Adrenal gland (tissue), 9 donors: ENCODE measurements at regions not wholly inside any gene's neighbourhood (a gene's known extent, or its start where the extent isn't known, plus 50 kb on each side); places are given as distances from the start of the nearest gene placed in this dataset.

ENCODE experiments used
- DNase-seq, 7 donors: peaks; one replicate each; pipeline ENCODE4 v3.0.0-alpha.2; 2019 to 2020
- H3K27ac ChIP-seq, 5 donors: fragments of 200-600 bp; sonication (generic) in 4 of 5; 1 replicate in 3 of 5; 2 replicates in 2 of 5; pipeline versions ENCODE4 v1.5.1 to v1.8.0; 2016 to 2020; ENCODE audit warnings: mild to moderate bottlenecking in 1 of 5
- H3K27me3 ChIP-seq: fragments of 200-600 bp; 2 replicates; pipeline ENCODE4 v1.8.0; 2021
- H3K36me3 ChIP-seq, 2 donors: fragments of 200-600 bp; replicated peaks in 1 of 2; 1 replicate in 1 of 2; 2 replicates in 1 of 2; pipeline versions ENCODE4 v1.5.1 to v1.8.0; 2018 to 2022
- H3K4me1 ChIP-seq, 2 donors: fragments of 200-600 bp; replicated peaks in 1 of 2; 1 replicate in 1 of 2; 2 replicates in 1 of 2; pipeline versions ENCODE4 v1.5.1 to v1.8.0; 2018 to 2021
- H3K4me3 ChIP-seq, 4 donors: fragments of 200-600 bp; sonication (generic) in 3 of 4; one replicate each; pipeline ENCODE4 v1.5.1; 2016 to 2018
- H3K9me3 ChIP-seq, 3 donors: fragments of 200-600 bp; sonication (generic) in 1 of 3; replicated peaks in 1 of 3; 1 replicate in 2 of 3; 2 replicates in 1 of 3; pipeline versions ENCODE4 v1.5.1 to v1.8.0; 2016 to 2021
- POLR2A ChIP-seq, 2 donors: fragments of 450-650 bp; IDR thresholded peaks; one replicate each; pipeline ENCODE4 v1.6.1; 2017; ENCODE audit warnings: antibody characterized with exemption in 2 of 2, mild to moderate bottlenecking in 2 of 2, moderate library complexity in 1 of 2
- WGBS, 4 donors: extraction: QIAGEN DNeasy Blood & Tissue Kit in 2 of 4; methylation state at CpG; one replicate each; pipeline versions ENCODE4 v1.1.5 to v1.1.7; 2013 to 2017; 5-methylcytosine and 5-hydroxymethylcytosine counted together
- intact Hi-C, 2 donors: fragments of 100-400 bp; cut with DNase I; formaldehyde crosslinking; loops; one replicate each; pipeline versions ENCODE4 v1.14.1 to v1.15.0; 2022 to 2023
- TF ChIP-seq, protein P1 (sequence below), 6 experiments: fragments of 450-650 bp in 4 of 6; fragments of 200-600 bp in 2 of 6; sonication (generic) in 1 of 6; IDR thresholded peaks; 1 replicate in 5 of 6; 2 replicates in 1 of 6; pipeline versions ENCODE4 v1.5.1 to v1.8.0; 2016 to 2021; ENCODE audit warnings: antibody characterized with exemption in 6 of 6, mild to moderate bottlenecking in 2 of 6, moderate library complexity in 1 of 6
- donor health status: healthy with polysubstance abuse.
- donor health status: Bipolar disorder and iron deficiency.
- donor health status: DM: yes; HTN: yes; CAD: no.
- donor health status: DM: no; HTN: no; CAD: no.
- donor health status: DM: no; HTN: no; CAD: no.

- H3K9me3 ChIP-seq: no peaks in the 10 kb centered on the region
- no peak for DNase-seq
- H3K36me3 ChIP-seq: no peaks in the 10 kb centered on the region
- no peaks in the 10 kb centered on the region for H3K4me1 ChIP-seq
- H3K27ac ChIP-seq: no peak overlapping the region
- 61 to 84% (median 68%) methylated on average over 2 to 5 of the region's 5 CpGs for WGBS, 4 donors
- no peak overlapping the region for H3K4me3 ChIP-seq
- intact Hi-C loops: no loop called here
- TF ChIP-seq POLR2A (IDR thresholded peaks at IDR 0.05): no peak
- TF ChIP-seq, protein P1, sequence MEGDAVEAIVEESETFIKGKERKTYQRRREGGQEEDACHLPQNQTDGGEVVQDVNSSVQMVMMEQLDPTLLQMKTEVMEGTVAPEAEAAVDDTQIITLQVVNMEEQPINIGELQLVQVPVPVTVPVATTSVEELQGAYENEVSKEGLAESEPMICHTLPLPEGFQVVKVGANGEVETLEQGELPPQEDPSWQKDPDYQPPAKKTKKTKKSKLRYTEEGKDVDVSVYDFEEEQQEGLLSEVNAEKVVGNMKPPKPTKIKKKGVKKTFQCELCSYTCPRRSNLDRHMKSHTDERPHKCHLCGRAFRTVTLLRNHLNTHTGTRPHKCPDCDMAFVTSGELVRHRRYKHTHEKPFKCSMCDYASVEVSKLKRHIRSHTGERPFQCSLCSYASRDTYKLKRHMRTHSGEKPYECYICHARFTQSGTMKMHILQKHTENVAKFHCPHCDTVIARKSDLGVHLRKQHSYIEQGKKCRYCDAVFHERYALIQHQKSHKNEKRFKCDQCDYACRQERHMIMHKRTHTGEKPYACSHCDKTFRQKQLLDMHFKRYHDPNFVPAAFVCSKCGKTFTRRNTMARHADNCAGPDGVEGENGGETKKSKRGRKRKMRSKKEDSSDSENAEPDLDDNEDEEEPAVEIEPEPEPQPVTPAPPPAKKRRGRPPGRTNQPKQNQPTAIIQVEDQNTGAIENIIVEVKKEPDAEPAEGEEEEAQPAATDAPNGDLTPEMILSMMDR (IDR thresholded peaks at IDR 0.05): no peak
- no peaks in the 10 kb centered on the region for H3K27me3 ChIP-seq
Measured at GRCh38 chr11:119903389-119903788, 174.4 kb upstream of the NECTIN1 start.

- no peak for TF ChIP-seq POLR2A (IDR thresholded peaks at IDR 0.05)
- TF ChIP-seq, protein P1 (IDR thresholded peaks at IDR 0.05): no peak
- DNase-seq: no peak
- 82 to 87% (median 84%) methylated on average over 9 of the region's 9 CpGs for WGBS, 4 donors
- H3K4me1 ChIP-seq: no peaks in the 10 kb centered on the region
- intact Hi-C loops: no loop called here
- H3K9me3 ChIP-seq: no peaks in the 10 kb centered on the region
- H3K27me3 ChIP-seq: no peaks in the 10 kb centered on the region
- no peak overlapping the region for H3K4me3 ChIP-seq
- H3K36me3 ChIP-seq: no peaks in the 10 kb centered on the region
- no peak overlapping the region for H3K27ac ChIP-seq
Measured at GRCh38 chr11:119902656-119903231, 173.7 kb upstream of the NECTIN1 start.

DNA sequence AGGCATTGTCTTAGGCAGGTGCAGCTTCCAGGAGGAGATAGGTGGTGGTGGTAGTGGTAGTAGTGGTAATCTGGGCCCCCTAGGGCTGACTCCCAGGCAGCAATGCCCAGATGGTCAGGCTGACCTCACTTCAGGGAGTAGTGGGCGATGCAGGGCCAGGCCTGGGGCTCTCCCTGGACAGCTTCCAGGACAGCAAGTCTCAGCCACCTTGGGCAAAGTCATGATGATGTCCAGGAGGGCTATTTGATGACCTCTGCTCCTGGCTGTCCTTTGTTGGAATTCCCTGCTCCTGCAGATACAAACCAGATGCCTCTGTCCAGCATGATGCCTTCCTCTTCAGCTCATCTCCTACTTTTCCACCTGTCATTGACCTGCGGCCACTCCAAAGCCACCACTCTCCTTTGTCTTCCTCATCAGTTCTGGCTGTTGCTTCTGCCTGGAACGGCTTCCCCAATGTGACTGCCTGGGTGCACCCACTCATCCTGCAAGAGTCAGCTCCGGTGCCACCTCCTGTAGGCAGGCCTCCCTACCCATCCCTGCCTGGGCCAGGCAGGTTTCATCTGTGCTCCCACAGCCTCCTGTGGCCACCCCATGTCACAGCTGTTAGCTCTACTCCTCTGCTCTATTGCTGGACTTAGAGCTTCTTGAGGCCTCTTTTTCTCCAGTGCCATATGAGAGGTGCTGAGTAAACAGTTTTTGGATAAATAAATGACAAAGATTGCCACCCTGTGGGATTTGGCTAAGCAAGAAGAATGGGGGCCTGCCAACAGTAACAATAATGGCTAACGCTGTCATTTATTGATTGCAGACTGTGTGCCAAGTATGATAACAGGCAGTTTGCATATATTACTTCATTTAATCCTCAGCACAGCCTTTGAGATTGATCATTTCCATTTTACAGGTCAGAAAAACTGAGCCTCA is 172.9 kb upstream of the NECTIN1 start:
- 79 to 89% (median 85%) methylated on average over 4 to 5 of the region's 5 CpGs for WGBS, 4 donors

DNA sequence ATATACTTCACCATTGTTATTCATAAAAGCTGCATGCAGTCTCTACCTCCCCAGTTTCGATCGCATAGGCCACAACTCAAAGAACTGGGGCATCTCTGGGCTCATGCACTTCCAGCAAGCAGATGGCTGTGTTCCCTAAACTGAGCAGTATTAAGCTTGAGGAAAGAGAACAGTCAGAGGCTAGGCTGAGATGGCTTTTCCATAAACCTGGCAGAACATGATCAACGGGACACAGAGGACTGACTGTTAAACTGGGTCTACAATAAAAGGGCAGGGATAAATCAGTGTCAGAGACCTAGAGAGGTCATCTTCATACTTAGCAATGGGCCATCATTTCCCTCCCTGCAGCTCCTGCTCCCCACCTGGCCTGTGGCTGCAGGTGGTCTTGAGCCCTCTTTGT is 171.0 kb upstream of the NECTIN1 start:
- 61 to 93% (median 63%) methylated on average over 3 of the region's 3 CpGs for WGBS, 4 donors
- no peaks in the 10 kb centered on the region for H3K27me3 ChIP-seq
- no peaks in the 10 kb centered on the region for H3K36me3 ChIP-seq
- intact Hi-C loops: no loop called here
- TF ChIP-seq POLR2A (IDR thresholded peaks at IDR 0.05): no peak
- TF ChIP-seq, protein P1 (IDR thresholded peaks at IDR 0.05): no peak
- H3K27ac ChIP-seq: no peak overlapping the region
- no peak for DNase-seq
- no peaks in the 10 kb centered on the region for H3K4me1 ChIP-seq
- H3K9me3 ChIP-seq: no peaks in the 10 kb centered on the region
- no peak overlapping the region for H3K4me3 ChIP-seq

More for the DNA sequence above, 172.9 kb upstream of the NECTIN1 start:
- no peak for DNase-seq
- Histone ChIP-seq H3K9me3 (no peaks in the 10 kb centered on the region), H3K4me1 (no peaks in the 10 kb centered on the region), H3K36me3 (no peaks in the 10 kb centered on the region), H3K4me3 (no peak overlapping the region), H3K27me3 (no peaks in the 10 kb centered on the region), H3K27ac (no peak overlapping the region)
- TF ChIP-seq POLR2A (IDR thresholded peaks at IDR 0.05): no peak
- TF ChIP-seq, protein P1 (IDR thresholded peaks at IDR 0.05): no peak
- intact Hi-C loops: no loop called here
